ENCODE measurements at regions not wholly inside any gene's neighbourhood (a gene's known extent, or its start where the extent isn't known, plus 50 kb on each side); places are given as distances from the start of the nearest gene placed in this dataset.

DNA sequence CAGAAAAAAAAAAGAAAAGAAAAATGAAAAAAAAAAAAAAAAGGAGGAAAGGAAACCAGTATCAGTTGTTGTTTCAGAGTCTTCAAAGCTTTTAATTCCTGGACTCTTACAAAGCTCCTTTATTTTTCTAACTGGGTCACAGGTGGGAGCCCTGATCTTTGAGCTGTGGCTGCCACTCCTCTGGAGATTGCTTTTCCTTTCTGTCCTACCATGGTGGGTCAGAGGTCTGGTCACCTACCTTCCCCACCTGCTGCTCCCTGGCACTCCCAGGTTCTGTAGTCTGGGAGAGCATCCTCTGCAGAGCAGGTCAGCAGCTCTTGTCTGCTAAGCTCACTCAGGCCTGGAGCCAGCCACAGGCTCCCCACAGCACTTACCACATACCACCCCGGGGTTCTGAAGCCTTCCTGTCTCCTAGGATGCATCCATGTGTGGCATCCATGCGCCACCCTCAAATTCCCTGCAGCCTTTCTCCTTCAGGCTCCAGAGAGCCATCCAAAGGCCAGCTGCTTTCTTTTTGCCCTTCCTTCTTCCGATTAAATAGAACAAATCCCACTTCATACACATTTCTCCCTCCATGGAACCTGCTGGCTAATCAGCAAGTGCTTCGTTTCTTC, 73.2 kb upstream of the TPK1 start:
- Histone ChIP-seq H3K4me3 (no peak overlapping the region), H3K27me3 (no peaks in the 10 kb centered on the region), H3K9me3 (ENCODE audit: low read depth) (no peaks in the 10 kb centered on the region), H3K4me1 (ENCODE audit: low read depth) (no peaks in the 10 kb centered on the region), H3K36me3 (no peaks in the 10 kb centered on the region), H3K27ac (no peak overlapping the region)
- TF ChIP-seq CTCF (IDR thresholded peaks at IDR 0.05; ENCODE audit: low read depth, low read length) = no peak
- no peak for DNase-seq (ENCODE audit: low read depth in 1 of 2, low spot score in 1 of 2)

DNA sequence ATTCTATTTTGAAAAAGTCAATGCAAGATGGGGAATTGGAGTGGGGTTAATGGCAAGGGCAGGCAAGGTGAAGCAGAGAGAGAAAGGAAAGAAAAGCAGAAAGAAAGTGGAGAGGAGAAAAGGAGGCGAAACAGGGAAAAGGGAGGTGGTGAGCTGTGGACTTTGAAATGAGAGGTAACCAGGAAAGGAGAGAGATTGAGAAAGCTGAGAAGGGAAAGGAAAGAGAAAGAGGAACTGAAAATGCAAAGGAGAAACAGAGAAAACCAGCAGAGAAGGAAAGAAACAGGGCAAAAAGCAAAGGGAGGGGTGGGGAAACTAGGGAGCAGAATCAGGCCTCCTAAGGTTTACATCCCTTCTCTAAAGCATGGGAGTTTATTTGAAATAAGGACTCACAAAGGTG, 72.5 kb upstream of the TPK1 start:
- no peaks in the 10 kb centered on the region for H3K36me3 ChIP-seq
- no peak overlapping the region for H3K4me3 ChIP-seq
- DNase-seq (ENCODE audit: low read depth in 1 of 2, low spot score in 1 of 2) = no peak
- H3K27ac ChIP-seq = no peak overlapping the region
- H3K4me1 ChIP-seq (ENCODE audit: low read depth) = no peaks in the 10 kb centered on the region
- H3K9me3 ChIP-seq (ENCODE audit: low read depth) = no peaks in the 10 kb centered on the region
- H3K27me3 ChIP-seq = no peaks in the 10 kb centered on the region
- no peak for TF ChIP-seq CTCF (IDR thresholded peaks at IDR 0.05; ENCODE audit: low read depth, low read length)

- H3K27ac ChIP-seq = no peak overlapping the region
- no peaks in the 10 kb centered on the region for H3K27me3 ChIP-seq
- H3K9me3 ChIP-seq (ENCODE audit: low read depth) = no peaks in the 10 kb centered on the region
- no peak overlapping the region for H3K4me3 ChIP-seq
- H3K36me3 ChIP-seq = no peaks in the 10 kb centered on the region
- TF ChIP-seq CTCF (IDR thresholded peaks at IDR 0.05; ENCODE audit: low read depth, low read length) = no peak
- DNase-seq (ENCODE audit: low read depth in 1 of 2, low spot score in 1 of 2) = no peak
- no peaks in the 10 kb centered on the region for H3K4me1 ChIP-seq (ENCODE audit: low read depth)
Measured at GRCh38 chr7:144907577-144907976, 71.7 kb upstream of the TPK1 start.

GRCh38 chr7:144903201-144903600, 67.3 kb upstream of the TPK1 start:
- TF ChIP-seq CTCF (IDR thresholded peaks at IDR 0.05; ENCODE audit: low read depth, low read length) = no peak
- H3K27ac ChIP-seq = no peak overlapping the region
- no peaks in the 10 kb centered on the region for H3K36me3 ChIP-seq
- H3K4me3 ChIP-seq = no peak overlapping the region
- H3K9me3 ChIP-seq (ENCODE audit: low read depth) = no peaks in the 10 kb centered on the region
- DNase-seq (ENCODE audit: low read depth in 1 of 2, low spot score in 1 of 2) = no peak
- H3K27me3 ChIP-seq = no peaks in the 10 kb centered on the region
- no peaks in the 10 kb centered on the region for H3K4me1 ChIP-seq (ENCODE audit: low read depth)

GRCh38 chr7:144892761-144893160, 56.9 kb upstream of the TPK1 start:
- H3K27me3 ChIP-seq = no peaks in the 10 kb centered on the region
- no peak overlapping the region for H3K4me3 ChIP-seq
- TF ChIP-seq CTCF (IDR thresholded peaks at IDR 0.05; ENCODE audit: low read depth, low read length) = no peak
- DNase-seq (ENCODE audit: low read depth in 1 of 2, low spot score in 1 of 2) = no peak
- no peaks in the 10 kb centered on the region for H3K4me1 ChIP-seq (ENCODE audit: low read depth)
- H3K27ac ChIP-seq = no peak overlapping the region
- no peaks in the 10 kb centered on the region for H3K36me3 ChIP-seq
- no peaks in the 10 kb centered on the region for H3K9me3 ChIP-seq (ENCODE audit: low read depth)
